ENCODE measurements at regions not wholly inside any gene's neighbourhood (a gene's known extent, or its start where the extent isn't known, plus 50 kb on each side); places are given as distances from the start of the nearest gene placed in this dataset.
"Not testable (repeated sequence)": the region's sequence is repeated elsewhere in the genome, so short reads cannot be mapped to it uniquely, and the experiment has no call there.

DNA sequence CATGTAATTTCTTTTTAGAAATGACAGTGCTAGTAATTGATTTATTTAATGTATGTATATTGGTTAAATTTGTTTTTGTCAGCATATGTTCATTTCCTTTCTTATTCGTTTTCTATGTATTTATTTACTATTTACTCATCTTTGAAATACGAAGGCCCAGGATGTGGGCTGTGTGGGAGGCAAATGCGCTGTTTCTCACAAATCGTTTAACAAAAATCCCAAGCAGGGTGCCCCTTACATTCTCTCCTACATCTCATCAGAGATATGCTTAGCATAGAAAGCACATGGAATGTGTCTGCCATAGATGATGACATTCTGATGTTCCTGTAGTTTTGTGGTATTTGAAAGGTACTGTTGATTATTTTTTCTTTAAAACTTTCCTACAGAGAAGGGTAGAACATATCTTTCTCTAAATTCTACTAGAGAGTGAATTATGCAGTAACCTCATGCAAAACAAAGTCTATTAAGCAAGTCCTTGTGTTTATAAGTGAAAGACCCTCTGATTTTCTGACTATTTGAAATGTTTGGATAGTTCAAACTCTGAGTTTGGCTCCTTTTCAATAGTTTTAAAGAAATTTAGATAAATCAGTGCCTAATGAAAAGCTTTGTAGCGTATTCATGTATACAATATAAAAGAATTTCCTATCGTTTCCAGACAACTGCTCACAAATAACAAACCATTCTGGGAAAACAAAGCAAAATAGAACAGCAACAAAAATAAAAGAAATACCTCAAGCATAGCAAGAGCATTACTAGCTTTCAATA lies 111.1 kb upstream of the VGLL3 start:
- DNase-seq (ENCODE audit: low spot score): no peak

DNA sequence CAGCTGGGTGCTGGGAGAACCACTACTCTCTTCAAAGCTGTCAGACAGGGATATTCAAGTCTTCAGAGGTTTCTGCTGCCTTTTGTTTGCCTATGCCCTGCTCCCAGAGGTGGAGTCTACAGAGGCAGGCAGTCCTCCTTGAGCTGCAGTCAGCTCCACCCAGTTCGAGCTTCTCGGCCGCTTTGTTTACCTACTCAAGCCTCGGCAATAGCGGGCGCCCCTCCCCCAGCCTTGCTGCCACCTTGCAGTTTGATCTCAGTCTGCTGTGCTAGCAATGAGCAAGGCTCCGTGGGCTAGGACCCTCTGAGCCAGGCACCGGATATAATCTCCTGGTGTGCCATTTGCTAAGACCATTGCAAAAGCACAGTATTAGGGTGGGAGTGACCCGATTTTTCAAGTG lies 106.8 kb upstream of the VGLL3 start:
- not testable (repeated sequence) for DNase-seq (ENCODE audit: low spot score)

DNA sequence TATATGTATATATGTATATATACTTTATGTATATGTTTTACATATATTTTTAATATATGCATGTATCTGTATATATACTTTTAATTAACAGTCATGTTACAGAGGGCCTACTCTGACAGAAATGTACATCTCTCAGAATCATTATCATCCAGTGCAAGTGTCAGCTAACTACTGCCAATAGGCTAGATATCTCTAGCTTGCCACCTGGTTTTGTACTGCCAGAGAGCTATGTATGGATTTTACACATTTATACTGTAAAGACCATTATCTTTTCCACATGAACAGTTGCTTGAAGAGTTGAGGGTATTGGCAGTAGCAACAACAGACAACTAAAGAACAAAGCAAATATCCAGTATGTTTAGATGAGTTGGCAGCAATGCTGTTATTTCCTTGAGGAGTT lies 99.7 kb upstream of the VGLL3 start:
- no peak for DNase-seq (ENCODE audit: low spot score)

DNA sequence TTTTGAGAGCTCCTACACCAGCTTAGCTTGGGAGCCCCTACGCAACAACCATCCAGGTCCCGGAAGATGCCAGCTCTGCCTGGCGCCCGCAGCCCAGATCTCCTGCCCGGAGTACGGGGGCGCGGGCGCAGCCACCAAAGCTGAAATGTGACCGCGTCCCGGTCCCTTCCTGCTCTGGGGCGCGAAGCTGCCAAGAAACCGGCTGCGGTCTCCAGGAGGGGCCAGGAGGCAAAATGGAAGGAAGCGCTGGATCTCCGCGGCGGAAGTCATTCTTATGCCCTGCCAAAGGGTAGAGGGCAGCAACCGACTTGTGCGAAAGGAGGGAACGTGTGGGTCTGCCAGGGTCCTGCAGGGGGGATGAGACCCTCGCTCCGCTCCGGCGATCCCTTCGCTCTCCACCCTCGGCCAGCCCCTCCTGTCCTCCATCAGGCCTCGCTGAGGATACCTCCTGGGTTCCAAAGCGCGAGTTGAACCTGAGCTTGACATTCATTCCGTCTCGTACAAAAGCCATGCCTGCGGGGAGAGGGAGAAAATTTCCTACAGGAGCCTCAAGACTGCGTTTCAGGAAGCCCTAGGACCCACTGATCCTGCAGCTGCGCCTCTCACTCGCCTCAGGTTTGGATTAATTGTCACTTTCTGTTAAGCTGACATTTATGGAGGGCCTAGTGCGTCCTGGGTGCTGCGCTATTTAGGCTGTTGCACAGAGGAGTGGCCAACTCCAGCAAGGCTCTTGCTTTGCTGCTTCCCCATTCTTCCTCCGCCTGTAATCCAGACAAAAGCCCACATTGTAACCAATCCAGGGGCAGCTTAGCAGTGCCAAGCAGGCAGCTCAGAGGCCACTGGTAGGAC lies 98.3 kb upstream of the VGLL3 start:
- peak; percentile 53 for DNase-seq (ENCODE audit: low spot score)

DNA sequence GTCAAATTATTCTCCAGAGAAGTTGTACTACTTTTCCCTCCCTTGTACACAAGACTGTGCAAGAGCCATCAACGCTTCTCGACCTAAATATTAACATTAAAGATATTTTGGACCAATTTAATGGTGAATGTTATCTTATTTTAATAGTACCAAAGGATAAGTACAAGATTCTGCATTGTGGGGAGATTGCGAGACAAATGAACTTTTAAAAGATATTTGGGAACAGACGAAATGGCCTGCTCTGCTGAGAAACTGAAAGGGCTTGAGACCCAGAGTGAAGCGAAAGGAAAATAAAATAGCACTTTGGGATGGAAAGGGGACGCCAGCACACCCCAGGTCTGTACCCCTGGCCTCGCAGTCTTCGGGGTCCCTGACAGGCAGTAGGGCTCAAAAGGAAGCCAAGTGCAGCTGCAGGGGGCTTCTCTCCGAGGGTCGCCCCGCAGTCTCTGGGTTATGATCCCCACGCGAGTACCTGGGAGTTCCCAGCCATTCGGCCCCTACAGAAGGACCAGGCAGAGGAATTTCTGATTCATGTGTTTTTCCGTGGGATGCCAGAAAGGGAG lies 97.6 kb upstream of the VGLL3 start:
- no peak for DNase-seq (ENCODE audit: low spot score)

DNA sequence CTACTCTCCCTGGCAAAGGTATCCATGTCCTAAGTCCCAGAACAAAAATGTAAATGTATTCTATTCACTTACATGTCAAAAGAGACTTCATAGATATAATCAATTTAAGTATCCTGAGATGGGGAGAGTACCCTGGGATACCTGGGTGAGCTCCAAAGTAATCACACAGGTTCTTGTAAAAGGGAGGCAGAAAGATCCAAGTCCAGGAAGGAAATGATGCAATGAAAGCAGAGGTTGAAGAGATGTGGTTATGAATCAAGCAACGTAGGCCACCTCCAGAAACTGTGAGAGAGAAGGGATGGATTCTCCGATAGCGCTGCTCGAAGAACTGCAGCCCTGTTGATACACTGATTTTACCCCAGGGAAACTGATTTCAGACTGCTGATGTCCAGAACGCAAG lies 93.9 kb upstream of the VGLL3 start:
- DNase-seq (ENCODE audit: low spot score): no peak

DNA sequence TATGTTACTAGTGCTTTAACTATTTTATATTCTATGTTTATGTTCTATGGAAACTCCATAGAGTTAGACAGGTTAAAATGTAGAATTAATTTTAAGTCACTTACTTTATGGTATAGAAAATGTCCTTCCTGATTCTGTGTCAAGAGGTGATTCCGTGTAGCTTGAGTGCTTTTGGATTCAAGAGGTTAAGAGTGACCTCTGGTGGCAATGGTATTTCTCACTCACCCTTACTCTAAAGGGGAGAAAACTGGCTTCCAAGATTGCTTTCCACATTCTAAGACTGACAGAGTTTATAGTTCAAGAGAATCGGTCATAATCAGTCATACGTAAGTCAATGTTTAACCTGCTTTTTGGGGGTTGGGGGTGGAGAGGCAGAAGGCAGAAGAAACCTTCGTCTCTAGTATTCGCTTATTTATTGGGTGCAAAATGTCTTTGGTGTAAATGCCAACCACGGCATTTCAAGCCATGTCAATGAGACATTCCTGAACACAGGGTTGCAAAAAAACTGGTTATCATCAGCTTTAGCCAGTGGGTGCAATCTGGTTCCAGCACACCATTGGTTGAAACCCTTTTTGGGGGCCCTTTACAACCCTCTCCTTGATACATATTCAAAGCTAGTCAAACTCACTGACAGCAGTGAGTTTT lies 92.0 kb upstream of the VGLL3 start:
- DNase-seq (ENCODE audit: low spot score): peak; percentile 24

DNA sequence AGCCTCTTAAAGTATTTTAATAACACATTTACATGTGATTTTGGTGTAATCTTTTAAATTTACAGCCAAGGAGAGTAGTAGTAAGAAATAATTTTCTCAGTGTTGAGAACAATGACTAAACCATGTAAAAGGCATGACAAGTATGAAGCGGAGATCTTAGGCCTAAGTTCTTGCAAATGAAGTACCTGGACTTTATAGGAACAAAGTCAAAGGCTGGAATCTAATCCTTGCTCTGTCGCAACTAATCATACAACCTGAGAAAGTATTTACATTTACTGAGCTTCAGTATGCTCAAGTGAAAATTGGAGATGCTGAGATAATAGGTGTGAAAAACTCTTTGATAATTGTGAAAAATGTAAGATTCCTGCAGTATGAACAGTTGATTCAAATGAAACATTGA lies 86.4 kb upstream of the VGLL3 start:
- DNase-seq (ENCODE audit: low spot score): no peak

DNA sequence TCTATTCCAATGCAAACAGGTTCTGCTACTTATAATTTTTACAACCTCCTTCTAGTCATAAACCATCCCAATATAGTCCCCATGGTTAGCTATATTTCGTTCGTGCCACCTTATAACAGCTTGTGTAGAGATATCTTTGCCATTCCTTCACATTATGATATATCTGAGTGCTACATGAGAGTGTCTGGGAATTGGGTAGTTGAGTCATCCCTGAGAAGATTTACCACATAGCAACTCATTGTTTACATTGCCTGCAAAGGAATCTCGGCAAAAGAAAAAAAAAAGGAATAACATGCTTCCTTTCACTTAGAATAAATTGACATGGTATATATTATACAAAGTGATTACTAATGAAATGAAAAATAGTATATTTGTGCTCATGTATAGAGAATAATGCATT lies 86.0 kb upstream of the VGLL3 start:
- no peak for DNase-seq (ENCODE audit: low spot score)

DNA sequence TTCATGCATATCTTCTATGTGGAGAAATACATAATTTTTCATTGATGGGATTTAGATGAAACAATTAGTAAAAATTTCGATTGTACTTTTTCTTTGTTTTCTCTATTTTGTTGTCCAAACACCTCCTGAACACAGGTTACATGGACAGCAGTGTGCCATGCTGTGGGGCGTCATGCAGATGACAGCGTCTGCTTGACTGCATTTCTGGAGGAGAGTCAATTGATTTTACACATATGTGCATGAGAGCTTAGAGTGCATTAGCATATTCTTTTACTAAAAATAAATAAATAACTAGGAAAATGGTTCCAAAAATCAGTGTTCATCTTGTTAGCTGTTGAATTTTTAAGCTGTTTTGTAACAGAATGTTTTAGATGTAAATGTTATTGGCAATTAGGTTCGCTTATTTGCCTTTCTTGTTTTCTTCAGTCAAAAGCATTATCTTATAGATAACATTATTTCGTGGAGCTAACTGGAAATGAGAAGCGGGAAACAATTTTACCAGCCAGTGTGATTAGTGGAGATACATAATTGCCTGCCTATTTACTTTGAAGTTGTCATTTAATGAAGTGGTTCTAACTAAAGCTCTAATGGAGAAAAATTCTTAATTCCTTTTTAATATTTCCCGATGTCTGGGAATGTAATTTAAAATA lies 82.7 kb upstream of the VGLL3 start:
- no peak for DNase-seq (ENCODE audit: low spot score)

DNA sequence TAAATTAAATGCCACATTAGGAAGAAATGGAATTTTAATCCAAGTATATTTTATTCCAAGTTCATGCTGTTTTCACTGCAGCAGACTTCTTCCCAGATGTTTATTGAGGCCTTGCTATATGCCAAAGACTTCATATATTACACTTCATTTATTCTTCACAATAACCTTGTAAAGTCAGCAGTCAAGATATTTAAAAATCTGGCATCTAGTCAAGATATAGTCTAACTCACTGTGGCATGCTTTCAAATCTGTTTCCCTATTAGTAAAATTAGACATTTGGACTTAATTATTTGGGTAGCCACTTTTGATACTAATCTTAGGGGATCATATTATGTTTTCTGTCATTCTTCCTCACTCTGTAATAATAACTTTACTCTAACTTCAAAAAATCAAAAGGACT lies 81.5 kb upstream of the VGLL3 start:
- DNase-seq (ENCODE audit: low spot score): no peak

DNA sequence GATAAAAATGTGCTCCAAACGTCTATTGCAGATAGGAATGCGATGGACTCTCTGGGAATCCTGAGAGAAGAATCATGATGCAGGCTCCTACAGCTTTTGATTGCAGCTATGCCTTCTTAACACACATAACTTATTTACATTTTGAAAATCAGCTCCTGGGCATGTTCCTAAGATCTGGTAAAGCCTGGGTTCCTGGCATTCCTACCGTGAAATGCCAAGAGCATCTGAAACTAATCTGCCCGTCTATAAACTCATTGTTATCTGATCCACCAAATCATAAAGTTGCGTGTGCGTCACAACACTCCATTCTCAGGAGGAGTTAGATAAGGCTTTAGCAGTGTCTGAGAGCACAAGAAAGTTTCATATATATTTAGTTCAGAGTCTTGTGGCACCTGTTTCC lies 79.0 kb upstream of the VGLL3 start:
- DNase-seq (ENCODE audit: low spot score): no peak

DNA sequence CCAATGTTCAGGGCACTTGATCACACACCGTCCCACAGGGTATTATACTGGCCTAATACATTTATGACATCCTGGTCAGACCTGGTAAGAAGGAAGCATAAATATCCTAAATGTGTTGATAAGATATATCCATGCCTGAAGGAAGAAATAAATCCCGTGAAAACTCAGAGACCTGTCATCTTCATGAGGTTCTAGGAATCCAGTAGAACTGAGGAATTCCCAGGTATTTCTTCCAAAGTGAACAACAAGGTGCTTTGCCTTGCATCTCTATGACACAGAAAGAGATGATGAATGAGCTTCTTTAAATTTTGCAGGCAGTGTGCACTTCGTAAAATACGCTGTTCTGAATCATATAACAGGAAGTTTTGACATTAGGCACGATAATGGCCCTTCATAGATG lies 78.1 kb upstream of the VGLL3 start:
- DNase-seq (ENCODE audit: low spot score): no peak

DNA sequence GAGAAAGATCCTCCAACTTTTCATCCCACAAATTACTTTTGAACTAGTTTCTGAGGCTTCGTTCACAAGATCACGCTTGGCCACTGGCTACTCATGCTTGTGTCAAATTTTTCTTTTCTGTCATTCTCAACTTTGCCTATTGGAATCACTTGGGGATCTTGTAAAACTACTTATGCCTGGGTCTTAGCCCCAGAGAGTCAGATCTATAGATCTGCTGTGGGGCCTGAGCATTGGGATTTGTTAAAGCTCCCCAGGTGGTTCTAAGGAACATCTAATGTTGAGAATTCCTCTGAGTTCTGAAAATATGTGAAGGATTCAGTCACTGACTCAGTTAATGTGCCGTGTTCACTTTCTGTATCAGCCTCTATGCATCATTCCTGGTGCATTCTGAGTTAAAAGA lies 71.7 kb upstream of the VGLL3 start:
- no peak for DNase-seq (ENCODE audit: low spot score)

DNA sequence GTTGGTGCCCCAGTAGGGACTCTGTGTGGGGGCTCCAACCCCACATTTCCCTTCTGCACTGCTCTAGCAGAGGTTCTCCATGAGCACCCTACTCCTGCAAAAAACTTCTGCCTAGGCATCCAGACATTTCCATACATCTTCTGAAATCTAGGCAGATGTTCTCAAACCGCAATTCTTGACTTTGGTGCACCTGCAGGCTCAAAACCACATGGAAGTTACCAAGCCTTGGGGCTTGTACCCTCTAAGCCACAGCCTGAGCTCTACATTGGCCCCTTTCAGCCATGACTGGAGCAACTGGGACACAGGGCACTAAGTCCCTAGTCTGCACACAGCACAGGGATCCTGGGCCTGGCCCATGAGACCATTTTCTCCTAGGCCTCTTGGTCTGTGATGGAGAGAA lies 66.5 kb upstream of the VGLL3 start:
- no peak for DNase-seq (ENCODE audit: low spot score)

DNA sequence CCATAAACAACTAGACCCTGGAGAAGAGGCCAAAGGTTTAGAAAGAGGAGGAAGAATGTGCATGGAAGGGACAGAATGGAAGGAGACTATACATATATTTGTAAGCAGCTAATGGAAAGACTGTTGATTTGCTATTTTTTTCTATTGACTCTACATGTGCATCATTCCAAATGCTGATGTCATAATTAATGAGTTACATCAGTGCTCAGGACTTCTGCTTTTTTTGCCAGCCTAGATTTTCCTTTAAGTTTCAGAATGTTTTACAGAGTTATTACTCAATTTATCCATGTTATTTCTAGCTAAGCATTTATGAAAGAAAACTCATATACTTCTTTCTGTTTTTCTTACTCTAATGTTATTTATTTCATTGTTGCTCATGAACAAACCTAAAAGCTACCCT lies 62.6 kb upstream of the VGLL3 start:
- no peak for DNase-seq (ENCODE audit: low spot score)

DNA sequence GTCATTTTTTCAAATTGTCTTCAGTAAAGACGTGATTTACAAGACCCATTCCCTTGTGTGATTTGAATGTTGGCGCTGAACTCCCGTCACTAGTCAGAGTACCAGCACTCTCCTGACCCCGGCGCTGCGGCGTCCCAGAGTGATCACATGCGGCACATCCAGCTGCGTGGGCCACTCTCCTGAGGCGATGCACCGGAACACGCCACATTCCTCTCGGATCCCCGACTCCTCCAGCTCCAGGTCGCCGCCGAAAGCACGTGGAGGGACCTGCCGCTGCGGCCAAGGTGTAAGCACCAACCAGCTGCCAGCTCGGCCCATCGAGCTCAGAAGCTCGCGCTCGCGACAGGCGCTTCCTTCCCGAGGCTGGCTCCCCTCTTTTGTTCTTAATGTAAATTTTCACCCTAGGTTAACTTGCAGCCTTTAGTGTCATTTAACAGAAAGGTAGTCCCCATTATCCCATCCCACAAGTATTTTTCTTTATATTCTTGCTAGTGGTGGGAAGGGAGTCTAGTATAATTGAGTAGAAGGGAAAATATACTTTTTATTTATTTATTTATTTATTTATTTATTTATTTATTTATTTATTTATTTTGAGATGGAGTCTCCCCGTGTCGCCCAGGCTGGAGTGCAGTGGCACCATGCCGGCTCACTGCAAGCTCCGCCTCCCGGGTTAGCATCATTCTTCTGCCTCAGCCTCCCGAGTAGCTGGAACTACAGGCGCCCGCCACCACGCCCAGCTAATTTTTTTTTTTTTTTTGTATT lies 61.7 kb upstream of the VGLL3 start:
- no peak for DNase-seq (ENCODE audit: low spot score)

DNA sequence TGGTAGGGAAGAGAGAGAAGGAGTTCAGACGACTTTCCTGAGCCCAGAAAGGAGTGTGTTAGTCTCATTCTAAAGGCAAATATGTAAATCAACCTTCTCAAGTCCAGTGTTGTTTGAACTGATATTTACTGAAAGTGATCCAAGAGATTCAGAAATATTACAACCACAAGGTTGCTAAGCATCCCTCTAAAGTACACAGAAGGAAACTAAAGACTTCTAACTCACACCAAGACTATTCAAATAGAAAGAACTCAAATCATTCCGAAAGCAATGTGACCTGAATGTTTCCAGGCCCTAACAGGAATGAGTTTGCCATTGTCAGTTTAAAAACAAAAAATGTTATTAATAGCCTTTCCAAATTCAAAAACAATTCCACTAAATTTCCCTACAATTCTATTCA lies 56.9 kb upstream of the VGLL3 start:
- DNase-seq (ENCODE audit: low spot score): no peak

DNA sequence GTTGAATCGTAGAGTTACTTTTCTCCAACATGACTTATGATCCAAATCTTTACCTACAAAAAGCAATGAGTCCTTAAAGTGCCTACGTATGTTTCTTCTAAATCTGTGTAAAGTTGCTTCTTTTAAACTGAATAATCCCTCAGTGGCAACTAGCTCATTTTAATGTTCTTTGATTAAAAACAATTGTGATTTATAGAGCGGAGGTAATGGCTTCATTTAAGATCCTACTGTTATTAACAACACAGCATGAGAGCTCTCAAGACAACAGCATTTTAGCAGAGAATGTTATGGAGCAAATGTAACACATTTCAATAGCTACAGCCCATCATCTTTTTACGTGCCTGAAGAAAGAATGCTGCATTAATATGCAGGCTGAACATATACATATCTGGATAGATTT lies 55.3 kb upstream of the VGLL3 start:
- no peak for DNase-seq (ENCODE audit: low spot score)

DNA sequence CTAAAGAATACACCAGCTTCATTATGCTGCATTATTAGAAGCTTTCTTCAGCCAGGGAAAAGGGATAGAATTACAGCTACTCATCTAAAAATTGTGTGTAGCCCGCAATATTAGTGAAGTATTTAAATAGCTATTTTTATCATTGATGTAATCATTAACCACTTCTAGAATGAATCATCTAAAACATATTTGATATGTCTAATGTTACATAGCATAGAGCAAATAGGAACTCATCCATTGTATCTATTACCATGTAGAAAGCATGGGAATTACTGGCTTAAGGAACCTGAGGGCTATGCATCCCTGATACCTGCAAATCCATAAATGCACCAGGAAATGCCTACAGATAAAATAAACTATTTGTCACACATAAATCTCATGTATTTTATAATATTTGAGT lies 54.5 kb upstream of the VGLL3 start:
- no peak for DNase-seq (ENCODE audit: low spot score)

DNA sequence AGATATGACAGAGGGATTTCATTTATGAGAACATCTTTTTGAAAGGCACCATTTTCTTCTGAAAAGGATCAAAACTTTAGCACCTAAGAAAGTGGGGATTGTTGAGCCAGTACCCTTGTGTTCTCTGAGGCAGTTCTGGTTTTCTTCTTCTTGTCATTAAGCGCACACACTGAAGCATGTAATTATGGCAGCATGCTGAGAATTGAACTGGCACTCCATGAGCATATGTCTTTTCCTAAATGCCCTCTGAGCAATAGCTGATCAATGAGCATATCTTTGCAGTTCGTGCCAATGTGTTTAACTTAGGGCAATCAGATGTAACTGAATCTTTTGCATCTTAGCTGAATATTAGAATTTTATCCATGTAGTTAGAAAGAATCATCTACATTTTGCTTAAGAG lies 53.9 kb upstream of the VGLL3 start:
- DNase-seq (ENCODE audit: low spot score): no peak
